Cardiac fibroblast (primary cell): ENCODE measurements at regions not wholly inside any gene's neighbourhood (a gene's known extent, or its start where the extent isn't known, plus 50 kb on each side); places are given as distances from the start of the nearest gene placed in this dataset.

ENCODE experiments used
- DNase-seq, 2 donors: peaks; one replicate each; pipeline versions ENCODE4 v3.0.0 to v3.0.0-alpha.2; 2010; ENCODE audit warnings: low read depth in 2 of 2
- H3K4me3 ChIP-seq, 2 donors: replicated peaks in 1 of 2; 1 replicate in 1 of 2; 2 replicates in 1 of 2; pipeline ENCODE4 v1.5.1; 2011; ENCODE audit warnings: low read depth in 2 of 2, low read length in 2 of 2, mild to moderate bottlenecking in 2 of 2, moderate library complexity in 1 of 2
- TF ChIP-seq, protein P1 (sequence below): IDR thresholded peaks from one replicate; pipeline ENCODE4 v1.5.1; 2011; ENCODE audit warnings: low read depth, mild to moderate bottlenecking, low read length, inconsistent platforms

DNA sequence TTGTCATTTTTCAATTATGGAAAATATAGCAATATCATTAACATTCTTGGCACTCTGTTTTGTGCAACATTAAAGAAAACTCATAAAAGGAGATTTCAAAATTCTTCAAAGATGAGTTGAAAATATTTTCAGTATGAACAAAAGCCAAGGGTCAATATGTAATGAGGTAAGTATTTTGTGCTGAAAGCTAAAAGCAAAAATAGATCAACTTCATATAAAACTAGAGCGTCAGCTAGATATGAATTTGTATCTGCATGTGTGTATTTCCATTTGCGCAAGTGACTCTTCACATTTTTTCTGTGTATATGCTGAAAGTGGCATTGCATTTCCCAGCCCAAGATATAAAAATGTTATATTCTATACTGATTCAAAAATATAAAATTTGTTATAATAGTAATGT lies 492.1 kb upstream of the EYS start:
- TF ChIP-seq, protein P1, sequence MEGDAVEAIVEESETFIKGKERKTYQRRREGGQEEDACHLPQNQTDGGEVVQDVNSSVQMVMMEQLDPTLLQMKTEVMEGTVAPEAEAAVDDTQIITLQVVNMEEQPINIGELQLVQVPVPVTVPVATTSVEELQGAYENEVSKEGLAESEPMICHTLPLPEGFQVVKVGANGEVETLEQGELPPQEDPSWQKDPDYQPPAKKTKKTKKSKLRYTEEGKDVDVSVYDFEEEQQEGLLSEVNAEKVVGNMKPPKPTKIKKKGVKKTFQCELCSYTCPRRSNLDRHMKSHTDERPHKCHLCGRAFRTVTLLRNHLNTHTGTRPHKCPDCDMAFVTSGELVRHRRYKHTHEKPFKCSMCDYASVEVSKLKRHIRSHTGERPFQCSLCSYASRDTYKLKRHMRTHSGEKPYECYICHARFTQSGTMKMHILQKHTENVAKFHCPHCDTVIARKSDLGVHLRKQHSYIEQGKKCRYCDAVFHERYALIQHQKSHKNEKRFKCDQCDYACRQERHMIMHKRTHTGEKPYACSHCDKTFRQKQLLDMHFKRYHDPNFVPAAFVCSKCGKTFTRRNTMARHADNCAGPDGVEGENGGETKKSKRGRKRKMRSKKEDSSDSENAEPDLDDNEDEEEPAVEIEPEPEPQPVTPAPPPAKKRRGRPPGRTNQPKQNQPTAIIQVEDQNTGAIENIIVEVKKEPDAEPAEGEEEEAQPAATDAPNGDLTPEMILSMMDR: no peak
- no peak for DNase-seq
- no peak overlapping the region for H3K4me3 ChIP-seq

DNA sequence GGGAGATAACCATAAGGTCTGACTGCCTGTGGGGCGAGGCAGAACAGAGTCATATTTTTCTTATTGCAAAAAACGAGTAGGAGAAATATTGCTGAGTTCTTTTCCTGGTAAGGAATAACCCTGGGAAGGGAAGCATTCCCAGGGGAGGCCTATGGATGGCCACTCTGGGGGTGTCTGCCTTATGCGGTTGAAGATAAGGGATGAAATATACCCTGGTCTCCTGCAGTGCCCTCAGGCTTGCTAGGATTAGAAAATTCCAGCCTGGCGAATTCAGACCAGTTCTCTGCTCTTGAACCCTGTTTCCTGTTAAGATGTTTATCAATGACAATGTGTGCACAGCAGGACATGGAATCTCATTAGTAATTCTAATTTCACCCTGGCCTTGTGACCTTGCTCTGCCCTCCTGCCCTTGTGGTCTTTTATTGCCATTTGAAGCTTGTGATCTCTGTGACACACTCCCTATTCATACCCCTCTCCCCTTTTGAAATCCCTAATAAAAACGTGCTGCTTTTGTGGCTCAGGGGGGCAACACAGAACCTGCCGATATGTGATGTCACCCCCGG lies 491.1 kb upstream of the EYS start:
- H3K4me3 ChIP-seq: no peak overlapping the region
- DNase-seq: no peak
- TF ChIP-seq, protein P1: no peak

DNA sequence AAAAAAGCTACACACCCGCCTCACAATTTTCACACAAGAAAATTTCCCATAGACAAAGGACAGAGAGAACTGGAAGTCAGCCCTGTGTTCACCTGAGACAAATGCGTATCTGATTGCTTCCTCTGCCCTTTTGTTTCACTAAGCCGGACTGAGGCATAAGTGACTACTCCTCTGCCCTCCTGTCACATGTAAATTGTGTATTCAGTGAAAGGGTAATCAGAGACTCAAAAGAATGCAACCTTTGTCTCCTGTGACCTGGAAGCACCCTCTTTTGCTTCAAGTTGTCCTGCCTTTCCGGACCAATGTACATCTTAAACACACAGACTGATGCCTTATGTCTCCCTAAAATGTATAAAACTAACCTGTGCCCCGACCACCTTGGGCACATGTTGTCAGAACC lies 483.8 kb upstream of the EYS start:
- DNase-seq: no peak
- no peak overlapping the region for H3K4me3 ChIP-seq
- TF ChIP-seq, protein P1: no peak

DNA sequence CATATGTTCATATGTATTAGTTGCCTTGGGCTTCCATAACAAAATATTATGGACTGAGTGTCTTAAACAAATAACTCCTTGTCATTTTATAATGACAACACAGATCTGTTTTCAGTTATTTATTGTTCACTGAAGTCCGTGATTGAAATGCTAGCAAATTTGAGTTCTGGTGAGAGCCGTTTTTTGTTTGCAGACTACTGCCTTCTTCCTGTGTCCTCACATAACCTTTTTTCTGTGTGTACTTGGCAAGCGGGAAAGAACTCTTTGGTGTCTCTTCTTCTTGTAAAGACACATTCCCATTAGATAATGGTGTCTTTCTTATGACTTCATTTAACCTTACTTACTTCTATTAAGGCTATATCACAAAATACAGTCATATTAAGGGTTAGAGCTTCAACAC lies 482.9 kb upstream of the EYS start:
- H3K4me3 ChIP-seq: no peak overlapping the region
- no peak for DNase-seq
- TF ChIP-seq, protein P1: no peak

DNA sequence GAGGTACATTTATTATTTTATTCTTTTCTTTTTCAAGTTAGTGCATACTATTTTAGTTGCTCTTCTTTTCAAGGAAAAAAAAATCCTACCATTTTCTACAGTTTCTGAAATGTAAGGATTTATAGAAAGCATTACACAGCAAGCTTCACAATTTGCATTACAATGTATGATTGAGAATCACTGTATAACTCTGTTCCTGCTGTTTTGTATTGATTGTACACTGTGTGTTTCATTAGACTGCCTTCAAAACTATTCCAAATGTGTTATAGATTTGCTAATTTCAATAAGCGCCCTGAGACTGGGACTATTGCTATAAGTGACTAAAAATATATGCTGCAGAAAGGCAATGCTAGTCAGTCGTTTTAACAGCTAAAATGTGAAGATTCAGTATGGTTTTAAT lies 479.7 kb upstream of the EYS start:
- TF ChIP-seq, protein P1: no peak
- no peak for DNase-seq
- H3K4me3 ChIP-seq: no peak overlapping the region

DNA sequence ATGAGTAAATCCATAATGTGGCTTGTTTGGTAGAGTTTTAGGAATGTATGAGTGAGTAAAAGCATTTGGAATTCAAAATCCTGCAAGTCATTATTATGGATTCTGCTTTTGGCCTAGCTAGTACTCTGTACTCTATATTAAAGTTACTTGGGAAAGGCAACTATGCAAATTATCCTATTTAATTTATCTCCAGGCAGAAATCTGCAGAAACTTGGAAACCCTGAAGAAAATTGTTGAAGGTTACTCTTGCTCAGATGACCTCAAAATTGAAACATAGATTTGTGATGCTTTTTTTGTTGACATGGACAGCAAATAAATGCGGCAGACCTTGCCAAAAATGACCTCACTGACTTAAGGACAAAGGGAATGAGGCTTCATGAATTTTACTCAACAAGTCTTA lies 477.1 kb upstream of the EYS start:
- H3K4me3 ChIP-seq: no peak overlapping the region
- no peak for DNase-seq

More for the DNA sequence above, 477.1 kb upstream of the EYS start:
- TF ChIP-seq, protein P1: no peak
